ENCODE measurements at regions not wholly inside any gene's neighbourhood (a gene's known extent, or its start where the extent isn't known, plus 50 kb on each side); places are given as distances from the start of the nearest gene placed in this dataset.

GRCh38 chr6:14270142-14270893, 152.7 kb downstream of the CD83 start:
- RAD21 ChIA-PET (ENCODE audit: low non-redundant PET in 1 of 2, low total read pairs in 2 of 2, uncharacterized antibody in 2 of 2, unreplicated experiment in 2 of 2): interaction anchor here in 1 of 2 experiments (0.6 kb wide), 1 partner anchor 470 kb away, joined by 3 read pairs; no protein-coding TSS in a partner anchor
- Histone ChIP-seq H4K20me1 (ENCODE audit: insufficient read depth) (no peaks in the 10 kb centered on the region), H3K9me3 (ENCODE audit: control insufficient read depth in 1 of 2, insufficient read depth in 1 of 2, low read depth in 1 of 2, low read length in 2 of 2) (peaks cover 0 to 9% of the 10 kb centered on the region in 2 experiments; a peak in 1 of 4 replicates), H3K36me3 (ENCODE audit: control insufficient read depth in 1 of 2, insufficient read depth in 2 of 2, low read length in 2 of 2) (0 out of 4 replicates have a peak, but pooled peaks cover 0 to 5% of the 10 kb centered on the region in 2 experiments), H3K4me2 (ENCODE audit: low read length) (peak overlapping the region; percentile 65), H3K9me2 (ENCODE audit: insufficient read depth) (no peaks in the 10 kb centered on the region), H3K4me1 (ENCODE audit: control insufficient read depth in 1 of 2, insufficient read depth in 2 of 2, low read length in 2 of 2) (peaks cover 26 to 49% of the 10 kb centered on the region in 2 experiments), H3K27me3 (ENCODE audit: insufficient read depth, low read length) (no peaks in the 10 kb centered on the region), H3K79me2 (ENCODE audit: insufficient read depth, low read length) (no peaks in the 10 kb centered on the region), H3K27ac (ENCODE audit: low read depth, low read length) (peak overlapping the region; percentile 72), H2AFZ (ENCODE audit: low read depth, low read length, poor library complexity, severe bottlenecking) (peak overlapping the region; percentile 17), H3K9ac (ENCODE audit: low read length) (peak overlapping the region; percentile 29), H3K4me3 (replicated peaks in 1 of 2; ENCODE audit: low read depth in 1 of 2, low read length in 2 of 2) (peak overlapping the region in 1 of 2 experiments; percentile 25; a peak in 2 of 4 replicates)
- TF ChIP-seq CTCF (IDR thresholded peaks at IDR 0.05 in 2 of 3, conservative IDR thresholded peaks at IDR 0.05 in 1 of 3; ENCODE audit: borderline replicate concordance in 1 of 3, insufficient read depth in 1 of 3, low read depth in 2 of 3, low read length in 2 of 3) (no peak), SP1 (IDR thresholded peaks at IDR 0.05; ENCODE audit: low read depth) (no peak), ATF3 (IDR thresholded peaks at IDR 0.05) (no peak), POLR2A (IDR thresholded peaks at IDR 0.05; ENCODE audit: borderline replicate concordance, extremely low read depth, insufficient read depth, insufficient read length) (no peak), TCF7L2 (IDR thresholded peaks at IDR 0.05; ENCODE audit: borderline replicate concordance, extremely low read depth, insufficient read depth, insufficient read length) (no peak), ZFX (IDR thresholded peaks at IDR 0.05) (no peak), POLR2AphosphoS5 (IDR thresholded peaks at IDR 0.05; ENCODE audit: low read depth, low read length) (no peak), ZBTB33 (IDR thresholded peaks at IDR 0.05; ENCODE audit: extremely low read depth, insufficient replicate concordance, low read length) (no peak), EGR1 (IDR thresholded peaks at IDR 0.05; ENCODE audit: low read depth) (no peak), SRF (IDR thresholded peaks at IDR 0.05; ENCODE audit: low read depth) (no peak), EZH2 (IDR thresholded peaks at IDR 0.05) (no peak), JUND (IDR thresholded peaks at IDR 0.05) (no peak), MAX (IDR thresholded peaks at IDR 0.05) (no peak)
- intact Hi-C loops (cut with micrococcal nuclease): loop anchor here (5.0 kb wide), 1 partner anchor 977 kb away; the partner anchor contains the start of gene JARID2
- no peak for DNase-seq (ENCODE audit: low read depth, low spot score)
- POLR2A ChIA-PET: no interaction called here
- no peak for ATAC-seq
- CTCF ChIA-PET: no interaction called here
- BruUV-seq (replicated peaks): no TSS peak

Data from HCT116 (cell line).